K562 (cell line): ENCODE measurements at regions not wholly inside any gene's neighbourhood (a gene's known extent, or its start where the extent isn't known, plus 50 kb on each side); places are given as distances from the start of the nearest gene placed in this dataset.

Source experiments
- CBFB ChIP-seq: sonication (generic); formaldehyde crosslinking; IDR thresholded peaks from 2 replicates; pipeline ENCODE4 v1.4.0; 2020; ENCODE audit warnings: mild to moderate bottlenecking, missing genetic modification reagents
- FOXA3 ChIP-seq, 2 experiments: fragments of 450-650 bp in 1 of 2; sonication (generic) in 1 of 2; formaldehyde crosslinking; IDR thresholded peaks in 1 of 2; conservative IDR thresholded peaks in 1 of 2; 2 replicates each; pipeline versions ENCODE4 v1.4.0 to v1.8.0; 2020 to 2022; ENCODE audit warnings: mild to moderate bottlenecking in 2 of 2, missing genetic modification reagents in 1 of 2
- TARDBP ChIP-seq: fragments of 450-650 bp; IDR thresholded peaks from 2 replicates; pipeline ENCODE4 v1.6.1; 2016
- TCF7L2 ChIP-seq: fragments of 150-350 bp; IDR thresholded peaks from 2 replicates; pipeline ENCODE4 v1.6.1; 2016; ENCODE audit warnings: low read depth, mild to moderate bottlenecking, low read length, moderate library complexity
- TF ChIP-seq, protein P1 (sequence below), 3 experiments: IDR thresholded peaks in 2 of 3; conservative IDR thresholded peaks in 1 of 3; 2 replicates each; pipeline ENCODE4 v1.5.1; 2011 to 2012; ENCODE audit warnings: low read length in 3 of 3, mild to moderate bottlenecking in 3 of 3, control low read depth in 2 of 3, improper control_type of control experiment in 1 of 3, inconsistent platforms in 1 of 3, low read depth in 1 of 3, mixed read lengths in 1 of 3, moderate library complexity in 1 of 3; ENCODE audit not compliant: insufficient read depth in 2 of 3
- TF ChIP-seq, protein P2 (sequence below): fragments of 250-450 bp; sonication (Bioruptor Pico); IDR thresholded peaks from 2 replicates; pipeline ENCODE4 v1.4.0; 2020; ENCODE audit warnings: mild to moderate bottlenecking, moderate library complexity, borderline replicate concordance
- TF ChIP-seq, protein P3 (sequence below): fragments of 450-650 bp; formaldehyde crosslinking; IDR thresholded peaks from 2 replicates; pipeline ENCODE4 v1.4.0; 2022; ENCODE audit warnings: mild to moderate bottlenecking, moderate library complexity
- TF ChIP-seq, protein P4 (sequence below): sonication (generic); formaldehyde crosslinking; IDR thresholded peaks from 2 replicates; pipeline ENCODE4 v1.8.0; 2023; ENCODE audit warnings: mild to moderate bottlenecking, missing genetic modification reagents

DNA sequence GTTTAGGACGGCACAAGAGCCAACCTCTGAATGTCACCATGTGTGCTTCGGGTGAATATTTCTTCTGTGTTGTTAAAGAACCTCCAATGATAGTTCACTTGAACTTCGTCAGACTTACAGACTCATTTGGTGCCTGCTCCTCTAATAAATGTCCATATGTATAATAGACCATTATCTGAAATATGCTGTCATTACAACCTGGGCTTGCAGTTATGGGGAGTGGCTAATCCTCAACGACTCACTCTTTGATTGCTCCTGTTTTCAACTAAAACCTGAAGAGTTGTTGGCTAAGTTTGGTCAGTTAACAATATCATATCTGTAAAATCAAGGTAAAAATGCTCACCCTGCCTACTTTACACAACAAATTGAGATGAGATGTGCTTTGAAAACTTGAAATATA, 298.7 kb upstream of the PTGER4 start:
- TF ChIP-seq, protein P1, sequence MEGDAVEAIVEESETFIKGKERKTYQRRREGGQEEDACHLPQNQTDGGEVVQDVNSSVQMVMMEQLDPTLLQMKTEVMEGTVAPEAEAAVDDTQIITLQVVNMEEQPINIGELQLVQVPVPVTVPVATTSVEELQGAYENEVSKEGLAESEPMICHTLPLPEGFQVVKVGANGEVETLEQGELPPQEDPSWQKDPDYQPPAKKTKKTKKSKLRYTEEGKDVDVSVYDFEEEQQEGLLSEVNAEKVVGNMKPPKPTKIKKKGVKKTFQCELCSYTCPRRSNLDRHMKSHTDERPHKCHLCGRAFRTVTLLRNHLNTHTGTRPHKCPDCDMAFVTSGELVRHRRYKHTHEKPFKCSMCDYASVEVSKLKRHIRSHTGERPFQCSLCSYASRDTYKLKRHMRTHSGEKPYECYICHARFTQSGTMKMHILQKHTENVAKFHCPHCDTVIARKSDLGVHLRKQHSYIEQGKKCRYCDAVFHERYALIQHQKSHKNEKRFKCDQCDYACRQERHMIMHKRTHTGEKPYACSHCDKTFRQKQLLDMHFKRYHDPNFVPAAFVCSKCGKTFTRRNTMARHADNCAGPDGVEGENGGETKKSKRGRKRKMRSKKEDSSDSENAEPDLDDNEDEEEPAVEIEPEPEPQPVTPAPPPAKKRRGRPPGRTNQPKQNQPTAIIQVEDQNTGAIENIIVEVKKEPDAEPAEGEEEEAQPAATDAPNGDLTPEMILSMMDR (IDR thresholded peaks at IDR 0.05 in 2 of 3, conservative IDR thresholded peaks at IDR 0.05 in 1 of 3; ENCODE audit: insufficient read depth in 2 of 3, low read depth in 1 of 3, low read length in 3 of 3): no peak
- TF ChIP-seq CBFB (CRISPR knock-in tag) (no peak), TCF7L2 (no peak), TARDBP (no peak), FOXA3 (CRISPR knock-in tag; conservative IDR thresholded peaks at IDR 0.05 in 1 of 2, IDR thresholded peaks at IDR 0.05 in 1 of 2) (no peak)
- TF ChIP-seq, protein P2, sequence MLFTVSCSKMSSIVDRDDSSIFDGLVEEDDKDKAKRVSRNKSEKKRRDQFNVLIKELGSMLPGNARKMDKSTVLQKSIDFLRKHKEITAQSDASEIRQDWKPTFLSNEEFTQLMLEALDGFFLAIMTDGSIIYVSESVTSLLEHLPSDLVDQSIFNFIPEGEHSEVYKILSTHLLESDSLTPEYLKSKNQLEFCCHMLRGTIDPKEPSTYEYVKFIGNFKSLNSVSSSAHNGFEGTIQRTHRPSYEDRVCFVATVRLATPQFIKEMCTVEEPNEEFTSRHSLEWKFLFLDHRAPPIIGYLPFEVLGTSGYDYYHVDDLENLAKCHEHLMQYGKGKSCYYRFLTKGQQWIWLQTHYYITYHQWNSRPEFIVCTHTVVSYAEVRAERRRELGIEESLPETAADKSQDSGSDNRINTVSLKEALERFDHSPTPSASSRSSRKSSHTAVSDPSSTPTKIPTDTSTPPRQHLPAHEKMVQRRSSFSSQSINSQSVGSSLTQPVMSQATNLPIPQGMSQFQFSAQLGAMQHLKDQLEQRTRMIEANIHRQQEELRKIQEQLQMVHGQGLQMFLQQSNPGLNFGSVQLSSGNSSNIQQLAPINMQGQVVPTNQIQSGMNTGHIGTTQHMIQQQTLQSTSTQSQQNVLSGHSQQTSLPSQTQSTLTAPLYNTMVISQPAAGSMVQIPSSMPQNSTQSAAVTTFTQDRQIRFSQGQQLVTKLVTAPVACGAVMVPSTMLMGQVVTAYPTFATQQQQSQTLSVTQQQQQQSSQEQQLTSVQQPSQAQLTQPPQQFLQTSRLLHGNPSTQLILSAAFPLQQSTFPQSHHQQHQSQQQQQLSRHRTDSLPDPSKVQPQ (CRISPR knock-in tag): no peak
- TF ChIP-seq, protein P3, sequence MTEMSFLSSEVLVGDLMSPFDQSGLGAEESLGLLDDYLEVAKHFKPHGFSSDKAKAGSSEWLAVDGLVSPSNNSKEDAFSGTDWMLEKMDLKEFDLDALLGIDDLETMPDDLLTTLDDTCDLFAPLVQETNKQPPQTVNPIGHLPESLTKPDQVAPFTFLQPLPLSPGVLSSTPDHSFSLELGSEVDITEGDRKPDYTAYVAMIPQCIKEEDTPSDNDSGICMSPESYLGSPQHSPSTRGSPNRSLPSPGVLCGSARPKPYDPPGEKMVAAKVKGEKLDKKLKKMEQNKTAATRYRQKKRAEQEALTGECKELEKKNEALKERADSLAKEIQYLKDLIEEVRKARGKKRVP (CRISPR knock-in tag): no peak
- TF ChIP-seq, protein P4, sequence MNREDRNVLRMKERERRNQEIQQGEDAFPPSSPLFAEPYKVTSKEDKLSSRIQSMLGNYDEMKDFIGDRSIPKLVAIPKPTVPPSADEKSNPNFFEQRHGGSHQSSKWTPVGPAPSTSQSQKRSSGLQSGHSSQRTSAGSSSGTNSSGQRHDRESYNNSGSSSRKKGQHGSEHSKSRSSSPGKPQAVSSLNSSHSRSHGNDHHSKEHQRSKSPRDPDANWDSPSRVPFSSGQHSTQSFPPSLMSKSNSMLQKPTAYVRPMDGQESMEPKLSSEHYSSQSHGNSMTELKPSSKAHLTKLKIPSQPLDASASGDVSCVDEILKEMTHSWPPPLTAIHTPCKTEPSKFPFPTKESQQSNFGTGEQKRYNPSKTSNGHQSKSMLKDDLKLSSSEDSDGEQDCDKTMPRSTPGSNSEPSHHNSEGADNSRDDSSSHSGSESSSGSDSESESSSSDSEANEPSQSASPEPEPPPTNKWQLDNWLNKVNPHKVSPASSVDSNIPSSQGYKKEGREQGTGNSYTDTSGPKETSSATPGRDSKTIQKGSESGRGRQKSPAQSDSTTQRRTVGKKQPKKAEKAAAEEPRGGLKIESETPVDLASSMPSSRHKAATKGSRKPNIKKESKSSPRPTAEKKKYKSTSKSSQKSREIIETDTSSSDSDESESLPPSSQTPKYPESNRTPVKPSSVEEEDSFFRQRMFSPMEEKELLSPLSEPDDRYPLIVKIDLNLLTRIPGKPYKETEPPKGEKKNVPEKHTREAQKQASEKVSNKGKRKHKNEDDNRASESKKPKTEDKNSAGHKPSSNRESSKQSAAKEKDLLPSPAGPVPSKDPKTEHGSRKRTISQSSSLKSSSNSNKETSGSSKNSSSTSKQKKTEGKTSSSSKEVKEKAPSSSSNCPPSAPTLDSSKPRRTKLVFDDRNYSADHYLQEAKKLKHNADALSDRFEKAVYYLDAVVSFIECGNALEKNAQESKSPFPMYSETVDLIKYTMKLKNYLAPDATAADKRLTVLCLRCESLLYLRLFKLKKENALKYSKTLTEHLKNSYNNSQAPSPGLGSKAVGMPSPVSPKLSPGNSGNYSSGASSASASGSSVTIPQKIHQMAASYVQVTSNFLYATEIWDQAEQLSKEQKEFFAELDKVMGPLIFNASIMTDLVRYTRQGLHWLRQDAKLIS (CRISPR knock-in tag): no peak
